A673 (cell line): ENCODE measurements at regions not wholly inside any gene's neighbourhood (a gene's known extent, or its start where the extent isn't known, plus 50 kb on each side); places are given as distances from the start of the nearest gene placed in this dataset.

Experiments used
- BruUV-seq: library from RNA; stranded (reverse); fragments of 400-500 nt; replicated peaks from 2 replicates; lab custom pipeline; 2021; lab: Mats Ljungman, UMichigan
- CTCF ChIA-PET: fragments of 300-600 bp; sonication (Branson Sonifier 250); formaldehyde crosslinking; loops from one replicate; lab custom pipeline; 2022; ENCODE audit warnings: antibody characterized with exemption; lab: Charles Lee
- POLR2A ChIA-PET: fragments of 300-600 bp; sonication (Branson Sonifier 250); formaldehyde crosslinking; loops from one replicate; lab custom pipeline; 2022; ENCODE audit warnings: antibody characterized with exemption; ENCODE audit not compliant: low non-redundant PET; lab: Charles Lee
- DNase-seq: peaks from one replicate; pipeline ENCODE4 v3.0.0-alpha.2; 2015; ENCODE audit warnings: low spot score
- H3K27ac ChIP-seq: fragments of 200-600 bp; sonication (generic); 2 replicates; pipeline ENCODE4 v1.5.1; 2016; ENCODE audit warnings: mixed run types, low read depth, mild to moderate bottlenecking, mixed read lengths, antibody characterized with exemption, low read length; ENCODE audit not compliant: poor library complexity, severe bottlenecking
- H3K27me3 ChIP-seq: fragments of 200-600 bp; sonication (generic); replicated peaks from 2 replicates; pipeline ENCODE4 v1.6.1; 2017; ENCODE audit warnings: mixed run types, low read depth, mild to moderate bottlenecking, mixed read lengths, antibody characterized with exemption, low read length; ENCODE audit not compliant: insufficient read depth, poor library complexity
- H3K36me3 ChIP-seq: fragments of 200-600 bp; sonication (generic); 2 replicates; pipeline ENCODE4 v1.6.1; 2016; ENCODE audit warnings: mixed run types, mild to moderate bottlenecking, mixed read lengths, antibody characterized with exemption, low read length; ENCODE audit not compliant: insufficient read depth, poor library complexity, severe bottlenecking
- H3K4me1 ChIP-seq: fragments of 200-600 bp; sonication (generic); 2 replicates; pipeline ENCODE4 v1.6.1; 2017; ENCODE audit warnings: mixed run types, mild to moderate bottlenecking, mixed read lengths, antibody characterized with exemption, low read length; ENCODE audit not compliant: insufficient read depth, poor library complexity, severe bottlenecking
- H3K4me3 ChIP-seq: fragments of 200-600 bp; sonication (generic); 2 replicates; pipeline ENCODE4 v1.5.1; 2016; ENCODE audit warnings: low read depth, mixed run types, mild to moderate bottlenecking, mixed read lengths, low read length; ENCODE audit not compliant: poor library complexity, severe bottlenecking
- H3K9me3 ChIP-seq: fragments of 200-600 bp; sonication (generic); 2 replicates; pipeline ENCODE4 v1.6.1; 2016; ENCODE audit warnings: mixed run types, low read depth, mild to moderate bottlenecking, mixed read lengths, antibody characterized with exemption, low read length; ENCODE audit not compliant: poor library complexity, severe bottlenecking
- EZH2 ChIP-seq: fragments of 200-600 bp; sonication (generic); IDR thresholded peaks from 2 replicates; pipeline ENCODE4 v1.6.1; 2017; ENCODE audit warnings: borderline replicate concordance, low read depth, mild to moderate bottlenecking, mixed read lengths, antibody characterized with exemption, low read length; ENCODE audit not compliant: poor library complexity, severe bottlenecking
- intact Hi-C: fragments of 100-400 bp; cut with micrococcal nuclease; formaldehyde crosslinking; loops from one replicate; pipeline ENCODE4 v1.10.0; 2022; ENCODE audit not compliant: unreplicated experiment
- TF ChIP-seq, protein P1 (sequence below): fragments of 300-800, 200-600 bp; sonication (generic); conservative IDR thresholded peaks from 2 replicates; pipeline ENCODE4 v1.5.1; 2017; ENCODE audit warnings: low read depth, mild to moderate bottlenecking, antibody characterized with exemption, low read length, moderate library complexity, mixed read lengths

- CTCF ChIA-PET: no interaction called here
- POLR2A ChIA-PET: no interaction called here
- Histone ChIP-seq H3K27me3 (no peaks in the 10 kb centered on the region), H3K4me1 (peaks cover 8% of the 10 kb centered on the region), H3K4me3 (no peak overlapping the region), H3K9me3 (no peaks in the 10 kb centered on the region), H3K27ac (no peak overlapping the region), H3K36me3 (no peaks in the 10 kb centered on the region)
- no peak for DNase-seq
- no TSS peak for BruUV-seq
- no peak for TF ChIP-seq EZH2
- TF ChIP-seq, protein P1, sequence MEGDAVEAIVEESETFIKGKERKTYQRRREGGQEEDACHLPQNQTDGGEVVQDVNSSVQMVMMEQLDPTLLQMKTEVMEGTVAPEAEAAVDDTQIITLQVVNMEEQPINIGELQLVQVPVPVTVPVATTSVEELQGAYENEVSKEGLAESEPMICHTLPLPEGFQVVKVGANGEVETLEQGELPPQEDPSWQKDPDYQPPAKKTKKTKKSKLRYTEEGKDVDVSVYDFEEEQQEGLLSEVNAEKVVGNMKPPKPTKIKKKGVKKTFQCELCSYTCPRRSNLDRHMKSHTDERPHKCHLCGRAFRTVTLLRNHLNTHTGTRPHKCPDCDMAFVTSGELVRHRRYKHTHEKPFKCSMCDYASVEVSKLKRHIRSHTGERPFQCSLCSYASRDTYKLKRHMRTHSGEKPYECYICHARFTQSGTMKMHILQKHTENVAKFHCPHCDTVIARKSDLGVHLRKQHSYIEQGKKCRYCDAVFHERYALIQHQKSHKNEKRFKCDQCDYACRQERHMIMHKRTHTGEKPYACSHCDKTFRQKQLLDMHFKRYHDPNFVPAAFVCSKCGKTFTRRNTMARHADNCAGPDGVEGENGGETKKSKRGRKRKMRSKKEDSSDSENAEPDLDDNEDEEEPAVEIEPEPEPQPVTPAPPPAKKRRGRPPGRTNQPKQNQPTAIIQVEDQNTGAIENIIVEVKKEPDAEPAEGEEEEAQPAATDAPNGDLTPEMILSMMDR: no peak
- intact Hi-C loops: no loop called here
These were observed 144.0 kb downstream of the SMAD6 start for GRCh38 chr15:66846031-66846430.

DNA sequence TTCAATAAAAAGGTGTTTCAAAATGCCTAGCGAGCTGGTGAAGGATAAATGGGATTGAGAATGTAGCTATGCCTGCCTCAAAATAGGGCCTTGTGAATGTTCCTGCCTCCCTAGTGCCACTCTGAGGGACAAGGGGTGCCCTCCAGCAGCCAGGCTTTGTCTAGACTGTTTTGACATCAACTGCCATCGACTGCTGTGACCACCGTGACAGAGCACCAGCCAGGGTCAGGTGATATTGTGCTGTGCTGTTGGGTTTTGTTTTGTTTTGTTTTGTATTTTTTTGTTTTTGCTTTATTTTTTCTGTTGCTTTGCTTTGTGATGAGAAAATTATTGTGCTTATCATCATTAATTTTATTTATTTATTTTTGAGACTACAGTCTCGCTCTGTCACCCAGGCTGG, 144.8 kb downstream of the SMAD6 start:
- CTCF ChIA-PET: no interaction called here

GRCh38 chr15:66847565-66847991, 145.5 kb downstream of the SMAD6 start:
- no peaks in the 10 kb centered on the region for H3K27me3 ChIP-seq
- DNase-seq: no peak
- no TSS peak for BruUV-seq
- intact Hi-C loops: no loop called here
- peaks cover 9% of the 10 kb centered on the region for H3K4me1 ChIP-seq
- H3K4me3 ChIP-seq: no peak overlapping the region
- TF ChIP-seq, protein P1: no peak
- no peak for TF ChIP-seq EZH2
- H3K36me3 ChIP-seq: no peaks in the 10 kb centered on the region
- H3K9me3 ChIP-seq: no peaks in the 10 kb centered on the region
- H3K27ac ChIP-seq: no peak overlapping the region
- POLR2A ChIA-PET: no interaction called here
- CTCF ChIA-PET: no interaction called here

More for the DNA sequence above, 144.8 kb downstream of the SMAD6 start:
- H3K27me3 ChIP-seq: no peaks in the 10 kb centered on the region
- DNase-seq: no peak
- TF ChIP-seq EZH2: no peak
- TF ChIP-seq, protein P1: no peak
- peaks cover 9% of the 10 kb centered on the region for H3K4me1 ChIP-seq
- intact Hi-C loops: no loop called here
- H3K36me3 ChIP-seq: no peaks in the 10 kb centered on the region
- H3K27ac ChIP-seq: no peak overlapping the region
- POLR2A ChIA-PET: no interaction called here
- H3K9me3 ChIP-seq: no peaks in the 10 kb centered on the region
- BruUV-seq: no TSS peak
- H3K4me3 ChIP-seq: no peak overlapping the region
